ENCODE measurements at regions not wholly inside any gene's neighbourhood (a gene's known extent, or its start where the extent isn't known, plus 50 kb on each side); places are given as distances from the start of the nearest gene placed in this dataset.

- TF ChIP-seq CTCF (IDR thresholded peaks at IDR 0.05): no peak
- TF ChIP-seq POLR2A (IDR thresholded peaks at IDR 0.05): no peak
- TF ChIP-seq POLR2AphosphoS5 (IDR thresholded peaks at IDR 0.05): no peak
These were observed 421.2 kb downstream of the TRAM1L1 start for GRCh38 chr4:116664198-116664597.
